Testis (tissue), 2 donors: ENCODE measurements at regions not wholly inside any gene's neighbourhood (a gene's known extent, or its start where the extent isn't known, plus 50 kb on each side); places are given as distances from the start of the nearest gene placed in this dataset.

Source experiments
- CTCF ChIP-seq, 3 experiments: fragments of 450-650 bp in 2 of 3; fragments of 200-600 bp in 1 of 3; sonication (generic) in 1 of 3; IDR thresholded peaks; one replicate each; pipeline ENCODE4 v1.5.1; 2016 to 2019; ENCODE audit warnings: antibody characterized with exemption in 3 of 3, mild to moderate bottlenecking in 2 of 3, moderate library complexity in 1 of 3
- POLR2A ChIP-seq: fragments of 450-650 bp; IDR thresholded peaks from one replicate; pipeline ENCODE4 v1.6.1; 2017; ENCODE audit warnings: antibody characterized with exemption, mild to moderate bottlenecking, moderate library complexity

GRCh38 chr9:7860335-7860709 lies 60.7 kb upstream of the DMAC1 start:
- TF ChIP-seq CTCF (IDR thresholded peaks at IDR 0.05) = no peak
- TF ChIP-seq POLR2A = no peak
